ENCODE measurements at regions not wholly inside any gene's neighbourhood (a gene's known extent, or its start where the extent isn't known, plus 50 kb on each side); places are given as distances from the start of the nearest gene placed in this dataset.

DNA sequence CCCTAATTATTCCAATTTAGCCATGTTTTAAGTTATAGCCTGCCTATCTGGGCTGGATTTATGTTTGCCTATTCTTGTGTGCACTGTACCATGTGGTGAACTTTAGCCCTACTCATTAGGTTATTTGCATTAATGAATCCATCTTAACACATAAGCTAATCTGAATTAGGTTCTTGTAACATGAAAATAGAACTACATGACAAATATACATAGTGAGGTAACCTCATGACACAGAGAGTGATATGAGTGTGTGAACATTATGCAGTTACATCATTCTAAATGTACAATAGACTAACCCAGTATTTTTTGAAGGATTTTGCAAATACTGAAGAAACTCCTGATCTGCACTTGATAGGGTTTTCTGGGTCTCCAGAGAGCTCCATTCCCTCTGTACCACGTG, 733.7 kb upstream of the CITED2 start:
- DNase-seq (ENCODE audit: low read depth): no peak

DNA sequence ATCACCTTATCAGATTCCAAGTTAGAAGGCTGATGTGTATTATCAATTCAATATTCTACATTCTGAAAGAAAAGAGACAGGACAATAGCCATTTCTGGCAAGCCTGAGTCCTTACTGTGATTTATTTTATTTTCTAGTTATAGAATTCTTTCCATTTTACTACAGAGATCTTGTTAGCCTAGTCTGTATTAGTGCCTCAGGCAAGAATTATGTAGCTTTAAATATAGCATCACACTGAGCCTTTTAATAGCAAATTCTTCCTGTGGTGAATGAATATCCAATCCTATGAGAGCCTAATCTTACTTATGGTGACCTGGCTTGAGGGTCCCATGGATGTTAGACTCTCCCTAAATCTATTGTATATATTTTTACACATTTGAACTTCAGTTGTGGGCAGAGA, 732.8 kb upstream of the CITED2 start:
- DNase-seq (ENCODE audit: low read depth): no peak

DNA sequence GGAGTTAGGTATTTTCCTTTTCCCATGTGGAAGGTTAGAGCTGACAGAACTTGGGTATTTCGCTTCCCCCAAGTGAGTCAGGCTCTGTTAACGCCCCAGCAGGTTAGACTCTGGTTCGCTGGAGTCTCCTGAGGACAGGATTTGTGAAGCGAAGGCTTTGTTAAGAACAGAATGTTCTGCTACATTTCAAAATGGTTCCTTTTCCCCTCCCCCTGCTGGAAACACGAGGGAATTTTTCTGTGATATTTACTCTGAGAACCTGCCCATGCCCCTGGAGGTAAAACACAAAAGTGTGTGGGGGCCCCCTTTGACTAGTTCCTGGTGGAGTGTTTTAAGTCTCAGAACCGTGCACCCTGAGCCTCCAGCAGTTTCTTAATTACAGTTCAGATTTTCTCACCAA, 731.4 kb upstream of the CITED2 start:
- DNase-seq (ENCODE audit: low read depth): no peak

DNA sequence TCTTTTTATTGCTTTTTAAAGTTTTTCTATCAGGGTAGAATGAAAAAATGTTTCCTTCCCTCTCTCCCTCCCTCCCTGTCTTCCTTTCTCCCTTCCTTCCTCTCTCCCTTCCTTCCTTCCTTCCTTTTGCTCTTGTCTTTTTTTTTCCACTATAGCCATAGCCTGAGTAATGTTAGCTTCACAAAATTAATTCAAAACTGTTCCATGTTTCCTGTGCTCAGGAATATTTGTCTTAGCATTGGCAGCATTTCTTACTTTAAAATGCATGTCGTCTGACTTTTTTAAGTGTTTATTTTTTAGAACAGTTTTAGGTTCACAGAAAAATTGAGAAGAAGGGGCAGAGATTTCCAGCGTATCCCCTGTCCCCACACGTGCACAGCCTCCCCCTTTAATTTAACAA, 730.8 kb upstream of the CITED2 start:
- no peak for DNase-seq (ENCODE audit: low read depth)

DNA sequence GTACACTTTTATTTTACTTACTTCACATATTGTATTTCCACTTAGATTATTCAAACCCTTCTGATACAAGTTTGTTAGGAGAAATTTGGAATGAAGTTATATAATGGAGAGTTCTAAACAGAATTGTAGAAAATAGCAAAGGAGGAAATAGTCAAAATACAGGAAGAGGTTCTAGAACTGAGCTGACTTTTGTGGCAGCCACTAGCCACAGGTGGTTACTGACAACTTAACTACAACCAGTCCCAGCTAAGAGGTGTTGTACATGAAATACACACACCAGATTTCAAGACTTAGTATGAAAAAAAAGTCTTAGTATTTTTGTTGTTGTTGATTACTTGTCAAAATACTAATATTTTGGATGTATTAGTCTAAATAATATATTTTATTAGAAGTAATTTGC, 727.4 kb upstream of the CITED2 start:
- DNase-seq (ENCODE audit: low read depth): no peak

DNA sequence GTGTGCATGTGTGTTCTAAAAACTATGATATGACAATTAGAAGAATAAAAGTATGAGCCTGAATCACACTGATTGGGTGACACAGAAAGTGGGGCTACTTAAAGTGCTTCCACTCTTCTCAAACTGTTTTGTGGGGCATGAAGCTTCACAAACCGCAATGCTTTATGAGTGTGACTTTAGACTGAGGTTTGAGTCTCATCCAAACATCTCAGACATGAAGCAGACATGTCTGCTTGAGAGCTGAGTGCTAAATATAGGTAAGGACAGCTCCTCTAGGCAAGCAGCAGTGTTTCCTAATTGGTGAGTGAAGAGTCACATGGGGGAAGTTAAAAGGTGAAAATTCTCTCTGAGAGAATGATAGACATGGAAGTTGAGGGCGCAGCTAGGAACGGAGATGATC, 726.9 kb upstream of the CITED2 start:
- no peak for DNase-seq (ENCODE audit: low read depth)

DNA sequence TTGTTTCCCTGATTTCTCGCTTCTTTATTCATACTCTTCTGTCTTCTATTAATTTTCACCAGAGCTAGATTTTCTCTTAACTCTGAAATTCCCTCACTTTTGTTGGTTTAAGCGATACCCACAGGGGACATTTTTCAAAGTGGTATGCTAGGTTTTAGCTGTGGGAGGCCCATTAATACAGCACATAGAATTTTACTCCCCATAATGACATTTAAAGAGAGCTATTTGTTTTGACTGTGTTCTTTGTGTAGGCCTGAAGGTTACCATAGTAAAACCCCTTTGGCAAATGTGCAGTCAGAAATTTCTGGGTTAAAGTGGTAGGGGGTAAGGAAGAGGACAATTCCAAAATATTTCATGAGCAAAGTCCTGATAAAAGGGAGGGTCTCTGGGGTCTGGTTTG, 721.1 kb upstream of the CITED2 start:
- DNase-seq (ENCODE audit: low read depth): no peak

DNA sequence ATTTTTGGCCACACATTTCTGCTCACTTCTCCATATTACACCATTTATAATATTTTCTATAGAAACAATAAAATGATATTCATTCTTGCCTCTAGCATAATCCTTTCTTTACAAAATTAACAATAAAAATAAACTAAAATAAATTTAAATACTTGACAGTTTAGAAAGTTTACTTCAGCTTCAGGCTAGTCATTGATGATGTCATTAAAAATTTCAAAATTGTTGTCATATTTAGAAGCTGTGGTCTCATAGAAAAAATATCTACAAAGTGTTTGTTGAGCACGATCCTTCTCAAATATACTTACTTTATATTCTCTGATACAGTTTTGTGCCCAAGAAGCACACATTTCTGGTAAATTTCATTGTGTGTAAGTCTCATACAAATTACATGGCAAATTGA, 717.4 kb upstream of the CITED2 start:
- DNase-seq (ENCODE audit: low read depth): no peak

DNA sequence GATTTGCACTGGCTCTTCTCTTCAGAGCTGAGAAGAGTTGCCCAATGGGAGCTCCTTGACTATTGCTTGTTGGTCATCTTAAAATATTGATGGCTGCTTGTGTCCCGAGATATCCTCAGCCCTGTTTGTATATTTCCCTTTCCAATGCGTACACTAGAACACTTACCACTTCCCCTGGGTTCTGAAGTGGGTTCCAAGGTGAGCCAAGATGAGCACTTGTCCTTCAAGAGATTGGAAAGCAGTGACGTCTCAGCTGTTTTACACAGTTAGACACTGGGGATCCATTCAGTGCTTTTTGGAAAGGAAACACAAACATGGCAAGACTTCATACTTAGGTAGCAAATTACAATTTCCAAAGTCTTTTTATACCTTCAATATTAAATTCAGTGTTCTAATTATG, 716.4 kb upstream of the CITED2 start:
- no peak for DNase-seq (ENCODE audit: low read depth)

DNA sequence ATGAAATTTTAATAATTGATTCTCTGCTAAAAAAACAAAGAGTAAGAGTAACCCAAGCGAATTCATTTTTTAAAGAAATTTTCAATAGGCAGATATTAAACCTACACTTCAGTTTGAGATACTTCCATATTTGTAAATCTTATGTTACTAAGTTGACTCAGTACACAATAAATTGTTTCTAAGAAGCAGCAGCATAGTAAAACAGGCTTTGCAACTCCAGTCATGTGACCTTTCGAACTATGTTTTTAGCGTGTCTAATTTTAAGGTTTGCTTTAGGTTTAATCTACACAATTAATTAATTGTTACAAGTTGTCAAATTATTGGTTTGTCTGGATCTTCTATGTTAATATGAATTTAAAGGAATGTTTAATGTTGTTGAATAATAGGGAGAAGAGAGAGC, 708.9 kb upstream of the CITED2 start:
- DNase-seq (ENCODE audit: low read depth): no peak

DNA sequence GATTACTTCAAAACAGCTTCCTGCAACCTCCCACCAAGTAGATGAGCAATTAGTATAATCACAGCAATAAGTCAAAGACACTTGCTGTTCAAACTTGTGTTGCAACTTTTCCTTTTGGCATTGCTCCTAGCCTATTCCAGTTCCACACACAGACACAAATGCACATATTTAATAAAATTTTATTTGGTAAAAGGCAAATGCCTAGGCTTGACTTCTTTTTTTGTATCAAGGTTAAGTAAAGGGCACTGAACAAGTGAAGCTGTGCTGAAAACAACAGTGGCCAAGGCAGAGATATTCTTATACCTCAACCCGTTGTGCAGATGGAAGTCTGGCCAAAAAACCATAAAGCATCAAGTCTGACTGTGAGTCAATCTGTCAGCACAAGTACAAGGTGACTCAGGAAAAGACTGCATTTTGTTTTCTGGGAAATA, 708.4 kb upstream of the CITED2 start:
- DNase-seq (ENCODE audit: low read depth): no peak

DNA sequence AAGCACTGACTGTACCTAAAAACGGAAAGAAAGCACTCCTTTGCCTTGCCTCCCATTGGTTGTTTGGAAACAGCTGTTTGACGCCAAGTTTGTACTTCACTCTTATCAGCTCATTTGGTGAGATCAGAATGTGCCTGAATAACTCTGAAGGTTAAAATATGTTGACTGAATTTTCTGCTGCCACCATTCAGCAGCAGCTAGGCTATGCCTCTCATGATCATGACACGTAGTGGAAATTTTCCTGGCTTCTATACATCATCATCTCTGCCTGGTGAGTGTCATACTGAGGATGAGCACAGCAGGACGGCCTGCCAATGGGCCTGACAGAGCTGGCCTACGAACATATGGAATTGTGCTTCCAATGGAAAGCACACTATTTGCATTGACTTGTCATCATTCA, 704.9 kb upstream of the CITED2 start:
- no peak for DNase-seq (ENCODE audit: low read depth)

DNA sequence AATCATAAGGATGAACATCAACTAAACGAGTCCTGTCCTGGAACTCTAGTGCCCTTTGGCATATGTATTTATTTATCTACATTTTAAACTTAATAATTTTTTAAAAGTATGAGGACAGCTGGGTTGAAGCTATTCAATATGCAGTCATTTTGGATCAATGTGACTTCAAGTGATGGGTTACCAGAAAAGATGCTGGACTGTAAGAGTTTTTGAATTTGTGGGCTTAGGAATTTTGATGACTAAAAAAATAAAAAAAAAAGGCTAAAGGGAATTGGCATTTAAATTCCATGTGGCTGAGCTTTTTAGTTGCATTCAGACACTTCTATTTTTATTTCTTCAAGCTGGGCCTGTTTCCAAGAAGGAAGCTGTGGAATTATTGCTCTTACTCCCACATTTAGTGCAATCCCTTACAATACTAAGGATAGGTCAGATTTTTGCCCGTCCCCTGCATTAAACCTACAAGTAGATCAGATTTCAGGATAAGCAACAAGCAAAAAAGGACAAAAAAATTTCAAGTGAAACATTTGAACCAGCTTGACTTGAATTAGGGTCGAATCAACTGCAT, 704.2 kb upstream of the CITED2 start:
- no peak for DNase-seq (ENCODE audit: low read depth)

DNA sequence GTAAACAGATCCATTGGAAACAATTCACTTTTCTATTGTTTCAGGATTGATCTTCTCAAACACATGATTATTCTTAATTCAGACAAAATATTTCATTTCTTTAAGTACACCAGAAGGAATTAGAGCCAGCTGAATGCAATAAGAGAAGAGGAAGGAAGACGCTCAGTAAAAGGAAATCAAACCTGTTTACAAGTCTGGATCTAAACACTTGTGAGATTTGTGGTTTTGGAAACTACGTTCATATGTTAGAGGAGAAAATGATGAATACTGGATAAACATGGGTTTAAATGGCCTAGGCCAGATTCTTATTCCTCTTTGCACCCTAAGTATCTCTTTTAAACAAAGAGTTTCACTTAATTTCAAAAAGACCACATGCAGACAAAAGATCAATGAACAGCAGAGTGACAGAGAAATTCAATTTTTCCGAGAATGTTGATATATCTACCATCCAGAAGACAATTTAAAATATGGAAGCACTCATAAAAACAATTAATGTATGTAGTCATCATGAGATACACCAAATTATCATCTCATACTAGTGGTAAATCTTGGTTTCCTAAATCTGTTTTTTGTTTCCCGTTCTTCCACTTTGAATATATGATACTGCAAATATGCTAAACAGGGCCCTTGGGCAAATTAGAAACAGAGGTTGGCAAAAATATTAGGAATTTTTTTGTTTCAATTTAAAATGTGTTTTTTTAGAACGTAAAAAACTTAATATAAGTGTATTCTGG, 703.5 kb upstream of the CITED2 start:
- no peak for DNase-seq (ENCODE audit: low read depth)

DNA sequence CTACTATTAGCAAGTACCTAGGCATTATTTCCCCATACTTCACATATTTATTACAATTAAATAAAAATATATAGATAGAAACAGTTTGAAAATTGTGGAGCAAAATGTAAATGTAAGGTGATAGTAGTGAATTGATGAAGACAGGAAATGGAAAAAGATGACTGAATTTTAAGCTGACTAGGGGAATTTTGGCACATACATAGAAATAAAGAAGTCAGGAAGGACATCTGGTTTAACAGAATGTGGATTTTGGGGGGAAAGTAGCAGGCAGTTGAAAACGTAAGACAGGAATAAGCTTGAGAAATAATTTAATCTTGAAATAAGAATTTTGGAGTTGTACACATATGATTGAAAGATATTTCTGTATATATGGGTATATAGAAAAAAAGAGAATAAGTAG, 701.7 kb upstream of the CITED2 start:
- DNase-seq (ENCODE audit: low read depth): no peak

DNA sequence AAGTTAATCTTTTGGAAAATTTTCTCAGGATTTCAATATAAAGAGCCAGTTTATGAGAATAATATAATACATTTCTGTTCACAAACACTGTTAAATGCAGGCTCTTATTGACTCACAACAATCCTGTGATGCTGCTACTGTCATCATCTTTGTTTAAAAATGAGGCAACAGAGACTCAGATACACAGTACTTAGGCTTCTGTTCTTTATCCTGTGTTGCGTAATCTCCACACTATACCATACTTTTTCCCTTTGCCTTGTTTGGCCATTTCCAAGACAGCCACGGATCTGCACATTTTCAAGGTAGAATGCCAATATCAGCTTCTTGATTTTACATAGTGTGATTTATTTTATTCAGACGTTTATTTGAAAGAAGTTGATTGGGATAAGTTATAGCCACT, 699.0 kb upstream of the CITED2 start:
- DNase-seq (ENCODE audit: low read depth): no peak

DNA sequence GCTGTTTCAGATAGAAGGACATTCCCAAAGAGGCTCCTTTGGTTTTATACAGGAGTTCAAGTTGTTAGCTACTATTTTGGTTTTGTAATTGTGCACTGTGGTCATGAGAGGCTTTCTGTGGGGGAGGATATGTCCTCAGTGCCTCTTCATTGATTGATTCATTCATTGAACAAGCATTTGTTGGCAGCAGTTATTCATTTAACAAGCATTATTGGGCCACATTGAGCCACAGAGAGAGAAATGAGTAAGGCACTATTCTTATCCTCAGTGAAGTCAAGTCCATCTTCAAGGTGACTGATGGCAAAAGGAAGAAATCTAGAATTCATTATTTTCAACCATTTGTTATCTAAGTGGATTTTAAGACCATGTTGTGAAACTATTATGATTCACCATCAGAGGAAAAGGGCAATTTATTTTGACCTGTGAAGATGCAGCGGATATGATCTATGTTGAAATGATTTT, 697.2 kb upstream of the CITED2 start:
- no peak for DNase-seq (ENCODE audit: low read depth)

DNA sequence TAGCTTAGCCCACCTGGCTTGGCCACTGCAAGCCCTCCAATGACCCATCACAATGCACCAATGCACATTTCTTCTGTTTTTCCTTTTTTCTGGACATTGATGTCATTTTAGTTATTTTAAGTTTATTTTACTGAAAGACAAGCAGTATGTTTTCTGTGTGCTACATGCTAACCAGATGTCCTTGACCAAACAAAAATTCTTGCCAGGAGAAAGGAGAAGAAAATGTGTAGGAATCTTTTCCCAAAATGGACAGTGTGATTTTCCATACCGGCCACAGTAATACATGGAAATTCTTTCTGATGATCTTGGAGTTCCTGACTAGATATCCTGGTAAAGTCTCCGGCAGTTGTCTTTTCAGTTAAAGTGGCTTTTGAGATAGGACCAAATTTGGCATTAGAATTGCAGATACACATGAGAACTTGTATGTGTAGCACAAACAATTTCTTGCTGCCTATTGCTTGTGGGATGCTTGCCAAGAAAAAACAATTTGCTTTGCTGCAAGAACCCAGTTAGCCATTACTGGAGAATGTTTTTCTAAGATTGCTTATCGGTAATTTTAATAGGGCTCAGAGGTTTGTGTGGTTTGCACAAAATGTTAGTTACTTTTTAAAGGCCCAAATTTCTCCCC, 696.5 kb upstream of the CITED2 start:
- no peak for DNase-seq (ENCODE audit: low read depth)

DNA sequence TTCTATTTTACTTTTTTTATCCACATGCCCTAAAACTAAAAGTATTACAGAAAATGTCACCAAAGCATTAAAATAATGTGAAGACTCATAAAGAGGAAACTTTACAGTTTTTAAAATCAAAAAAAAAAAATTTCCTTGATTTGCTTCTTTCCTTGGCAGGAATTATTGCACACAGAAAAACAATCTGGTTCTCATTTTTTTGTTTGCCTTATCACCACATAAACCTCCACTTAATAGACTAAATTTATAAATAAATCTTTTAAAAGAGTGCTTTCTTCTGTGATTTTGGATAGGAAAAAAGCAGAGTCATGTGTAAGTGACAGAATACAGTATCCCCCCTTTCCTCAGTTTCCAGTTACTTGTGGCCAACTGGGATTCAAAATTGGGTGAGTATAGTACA, 695.1 kb upstream of the CITED2 start:
- DNase-seq (ENCODE audit: low read depth): no peak

DNA sequence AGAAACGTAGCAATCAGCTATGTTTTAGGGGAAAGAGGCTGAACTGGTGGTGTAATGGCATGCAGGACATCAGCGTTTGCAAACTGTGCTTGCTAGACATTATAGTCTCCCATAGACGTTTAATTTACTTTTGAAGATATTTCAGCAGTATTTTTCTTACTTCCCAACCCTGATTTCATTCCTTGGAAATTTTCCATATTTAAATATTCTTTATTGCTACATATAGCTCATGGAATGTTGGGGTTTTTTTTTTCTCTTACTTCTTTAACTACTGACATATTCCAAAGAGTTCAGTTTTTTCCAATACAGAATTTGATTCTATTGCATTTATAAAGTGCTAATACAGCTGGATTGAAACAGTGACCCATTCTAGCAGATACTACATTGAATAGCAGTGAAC, 694.4 kb upstream of the CITED2 start:
- DNase-seq (ENCODE audit: low read depth): no peak

DNA sequence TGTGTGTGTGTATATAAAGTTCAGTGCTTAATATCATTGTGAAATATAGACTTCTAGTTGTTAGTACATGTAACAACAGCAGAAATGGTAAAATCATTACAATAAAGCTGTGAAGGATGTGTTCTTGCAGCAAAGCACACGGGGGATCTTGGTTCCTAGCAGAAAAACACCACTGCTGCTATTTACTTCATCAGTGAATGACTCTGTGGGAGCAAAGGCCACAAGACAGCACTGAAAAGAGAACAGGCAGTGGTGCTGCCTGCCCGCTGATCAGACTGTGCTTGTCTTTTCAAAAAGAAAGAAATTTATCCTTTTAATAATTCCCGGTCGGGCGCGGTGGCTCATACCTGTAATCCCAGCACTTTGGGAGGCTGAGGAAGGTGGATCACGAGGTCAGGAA, 689.9 kb upstream of the CITED2 start:
- DNase-seq (ENCODE audit: low read depth): no peak

DNA sequence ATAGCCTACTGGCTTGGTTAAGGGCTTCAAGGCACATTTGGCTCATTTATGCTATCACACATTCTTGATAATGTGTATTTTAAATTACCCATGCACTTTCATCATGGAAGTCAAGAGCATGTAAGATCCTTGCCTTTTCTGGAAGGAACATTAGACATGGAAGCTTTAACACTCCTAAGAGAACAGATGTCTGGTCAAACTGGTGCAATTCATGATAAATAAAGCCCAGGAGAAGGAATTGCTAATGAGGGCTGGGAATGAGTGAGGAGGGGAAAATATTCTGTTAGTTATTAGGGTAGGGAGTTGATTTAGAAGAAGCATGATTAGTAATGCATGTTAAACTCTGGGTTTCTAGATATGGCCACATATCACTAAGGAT, 688.6 kb upstream of the CITED2 start:
- no peak for DNase-seq (ENCODE audit: low read depth)

DNA sequence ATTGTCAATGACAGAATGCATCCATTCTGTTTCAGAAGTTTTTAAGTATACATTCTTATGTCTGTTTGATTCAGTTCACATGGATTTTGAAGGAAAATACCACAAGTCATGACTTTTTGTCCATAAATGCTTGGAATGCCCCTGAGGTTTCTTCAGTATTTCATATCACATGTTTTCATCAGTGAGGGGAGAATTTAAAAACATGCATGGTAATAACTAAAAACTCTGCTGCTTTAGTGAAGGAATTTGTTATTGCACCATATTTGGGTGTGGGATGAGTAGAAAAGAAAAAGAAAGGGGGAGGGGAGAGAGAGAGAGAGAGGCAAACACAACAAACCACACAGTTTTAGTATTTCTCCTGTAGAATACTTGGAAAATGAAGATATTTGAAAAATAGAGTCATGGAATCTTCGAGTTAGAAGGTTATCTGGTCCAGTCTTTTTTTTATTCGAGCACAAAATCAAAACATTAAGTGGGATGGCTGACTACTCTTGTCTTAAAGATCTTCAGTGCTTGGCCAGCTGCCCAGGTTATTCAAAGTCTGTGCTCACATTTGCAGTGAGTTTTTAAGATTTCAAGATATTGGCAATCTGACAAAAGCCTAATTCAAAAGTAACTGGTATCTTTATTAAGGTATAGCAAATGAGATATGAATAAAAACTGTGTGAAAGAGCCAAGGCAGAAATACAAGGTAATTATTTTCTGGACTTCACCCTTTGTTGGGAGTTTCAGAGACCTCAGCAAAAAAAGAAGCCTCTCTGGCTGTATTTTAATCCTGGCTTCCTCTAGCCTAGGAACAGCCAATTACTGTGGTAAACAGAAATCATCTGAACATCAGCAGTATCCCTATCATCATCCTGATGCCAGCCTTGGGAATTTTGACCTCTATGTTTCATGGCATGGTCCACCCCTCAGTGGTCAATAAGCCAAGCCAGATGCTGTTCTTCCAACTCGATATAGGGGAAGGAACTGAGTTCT, 687.9 kb upstream of the CITED2 start:
- DNase-seq (ENCODE audit: low read depth): no peak
